K562 (cell line): ENCODE measurements at regions not wholly inside any gene's neighbourhood (a gene's known extent, or its start where the extent isn't known, plus 50 kb on each side); places are given as distances from the start of the nearest gene placed in this dataset.

Source experiments
- BMI1 ChIP-seq: fragments of 150-350 bp; IDR thresholded peaks from 2 replicates; pipeline ENCODE4 v1.6.1; 2014; ENCODE audit warnings: low read length
- CBFA2T3 ChIP-seq: fragments of 450-650 bp; IDR thresholded peaks from 2 replicates; pipeline ENCODE4 v1.6.1; 2017
- E2F4 ChIP-seq: sonication (generic); formaldehyde crosslinking; IDR thresholded peaks from 2 replicates; pipeline ENCODE4 v1.8.0; 2022; ENCODE audit warnings: mild to moderate bottlenecking, low read depth, missing genetic modification reagents
- KDM2B ChIP-seq: fragments of 250-450 bp; sonication (Bioruptor Pico); IDR thresholded peaks from 2 replicates; pipeline ENCODE4 v1.8.0; 2021; ENCODE audit warnings: mild to moderate bottlenecking, moderate library complexity
- NCOA2 ChIP-seq, 2 experiments: fragments of 450-650 bp; IDR thresholded peaks; 2 replicates each; pipeline ENCODE4 v1.6.1; 2018; ENCODE audit warnings: mild to moderate bottlenecking in 2 of 2, moderate library complexity in 1 of 2; ENCODE audit not compliant: partially characterized antibody in 2 of 2
- NRF1 ChIP-seq, 2 experiments: fragments of 450-650 bp; IDR thresholded peaks in 1 of 2; conservative IDR thresholded peaks in 1 of 2; 2 replicates each; pipeline ENCODE4 v1.6.1; 2014; ENCODE audit warnings: mild to moderate bottlenecking in 2 of 2
- RBFOX2 ChIP-seq: fragments of 200-400 bp; formaldehyde crosslinking; IDR thresholded peaks from 2 replicates; pipeline ENCODE4 v1.6.1; 2017; ENCODE audit warnings: low read depth, mild to moderate bottlenecking, low read length, moderate library complexity
- SMC3 ChIP-seq: conservative IDR thresholded peaks from 2 replicates; pipeline ENCODE4 v1.6.1; 2011; ENCODE audit warnings: low read depth, low read length, improper control_type of control experiment; ENCODE audit not compliant: insufficient read depth
- SREBF1 ChIP-seq: fragments of 150-350 bp; IDR thresholded peaks from 2 replicates; pipeline ENCODE4 v1.6.1; 2014; ENCODE audit warnings: antibody characterized with exemption, low read depth, low read length, borderline replicate concordance
- SRSF1 ChIP-seq: fragments of 200-400 bp; formaldehyde crosslinking; IDR thresholded peaks from 2 replicates; pipeline ENCODE4 v1.6.1; 2017; ENCODE audit warnings: mild to moderate bottlenecking, low read depth, low read length, moderate library complexity
- ZNF395 ChIP-seq: fragments of 200-800 bp; sonication (Bioruptor generic); IDR thresholded peaks from 2 replicates; pipeline ENCODE4 v1.6.1; 2017; ENCODE audit warnings: missing genetic modification characterization, missing compliant biosample characterization
- ZNF57 ChIP-seq: fragments of 450-650 bp; formaldehyde crosslinking; IDR thresholded peaks from 2 replicates; pipeline ENCODE4 v1.4.0; 2020; ENCODE audit warnings: mild to moderate bottlenecking, moderate library complexity
- ZNF589 ChIP-seq: fragments of 200-800 bp; sonication (Bioruptor generic); IDR thresholded peaks from 2 replicates; pipeline ENCODE4 v1.6.1; 2016; ENCODE audit warnings: low read depth, missing genetic modification characterization, missing compliant biosample characterization
- ZNF79 ChIP-seq: fragments of 250-450 bp; sonication (Bioruptor Pico); IDR thresholded peaks from 2 replicates; pipeline ENCODE4 v1.4.0; 2020; ENCODE audit warnings: low read depth, mild to moderate bottlenecking, moderate library complexity
- TF ChIP-seq, protein P1 (sequence below): fragments of 250-450 bp; sonication (Bioruptor Pico); IDR thresholded peaks from 2 replicates; pipeline ENCODE4 v1.5.0; 2021
- TF ChIP-seq, protein P2 (sequence below): fragments of 200-800 bp; sonication (Bioruptor generic); IDR thresholded peaks from 2 replicates; pipeline ENCODE4 v1.6.1; 2017; ENCODE audit warnings: missing genetic modification characterization, missing compliant biosample characterization

DNA sequence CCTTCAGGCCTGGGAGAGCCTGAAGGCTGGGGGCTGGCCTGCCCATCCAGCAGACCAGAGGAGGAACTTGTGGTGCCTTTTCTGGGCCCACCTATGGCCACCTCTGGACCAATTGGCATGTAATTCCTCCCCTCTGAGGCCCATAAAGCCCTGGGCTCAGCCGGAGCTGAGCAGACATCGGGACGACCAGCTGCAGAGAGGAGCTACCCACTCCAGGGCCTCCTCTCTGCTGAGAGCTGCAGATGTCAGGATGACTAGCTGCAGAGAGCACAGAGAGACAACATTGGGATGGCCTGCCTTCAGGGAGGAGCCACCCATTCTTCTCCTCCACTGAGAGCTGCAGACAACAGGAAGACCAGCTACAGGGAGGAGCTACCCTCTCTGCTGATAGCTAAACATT lies 370.1 kb downstream of the CD83 start (continued):
- TF ChIP-seq SRSF1 (no peak), E2F4 (CRISPR knock-in tag) (no peak), RBFOX2 (no peak), SMC3 (no peak), ZNF395 (no peak), BMI1 (no peak), NRF1 (conservative IDR thresholded peaks at IDR 0.05 in 1 of 2, IDR thresholded peaks at IDR 0.05 in 1 of 2) (no peak), CBFA2T3 (no peak), KDM2B (no peak), NCOA2 (IDR thresholded peaks at IDR 0.05; ENCODE audit: partially characterized antibody in 2 of 2) (no peak), ZNF57 (CRISPR knock-in tag) (no peak), ZNF79 (CRISPR knock-in tag) (no peak), SREBF1 (no peak), ZNF589 (no peak)
- TF ChIP-seq, protein P1, sequence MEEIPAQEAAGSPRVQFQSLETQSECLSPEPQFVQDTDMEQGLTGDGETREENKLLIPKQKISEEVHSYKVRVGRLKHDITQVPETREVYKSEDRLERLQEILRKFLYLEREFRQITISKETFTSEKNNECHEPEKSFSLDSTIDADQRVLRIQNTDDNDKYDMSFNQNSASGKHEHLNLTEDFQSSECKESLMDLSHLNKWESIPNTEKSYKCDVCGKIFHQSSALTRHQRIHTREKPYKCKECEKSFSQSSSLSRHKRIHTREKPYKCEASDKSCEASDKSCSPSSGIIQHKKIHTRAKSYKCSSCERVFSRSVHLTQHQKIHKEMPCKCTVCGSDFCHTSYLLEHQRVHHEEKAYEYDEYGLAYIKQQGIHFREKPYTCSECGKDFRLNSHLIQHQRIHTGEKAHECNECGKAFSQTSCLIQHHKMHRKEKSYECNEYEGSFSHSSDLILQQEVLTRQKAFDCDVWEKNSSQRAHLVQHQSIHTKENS (CRISPR knock-in tag), result no peak
- TF ChIP-seq, protein P2, sequence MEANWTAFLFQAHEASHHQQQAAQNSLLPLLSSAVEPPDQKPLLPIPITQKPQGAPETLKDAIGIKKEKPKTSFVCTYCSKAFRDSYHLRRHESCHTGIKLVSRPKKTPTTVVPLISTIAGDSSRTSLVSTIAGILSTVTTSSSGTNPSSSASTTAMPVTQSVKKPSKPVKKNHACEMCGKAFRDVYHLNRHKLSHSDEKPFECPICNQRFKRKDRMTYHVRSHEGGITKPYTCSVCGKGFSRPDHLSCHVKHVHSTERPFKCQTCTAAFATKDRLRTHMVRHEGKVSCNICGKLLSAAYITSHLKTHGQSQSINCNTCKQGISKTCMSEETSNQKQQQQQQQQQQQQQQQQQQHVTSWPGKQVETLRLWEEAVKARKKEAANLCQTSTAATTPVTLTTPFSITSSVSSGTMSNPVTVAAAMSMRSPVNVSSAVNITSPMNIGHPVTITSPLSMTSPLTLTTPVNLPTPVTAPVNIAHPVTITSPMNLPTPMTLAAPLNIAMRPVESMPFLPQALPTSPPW (CRISPR knock-in tag), result no peak
